Dermis microvascular lymphatic vessel endothelial cell (primary cell): ENCODE measurements at regions not wholly inside any gene's neighbourhood (a gene's known extent, or its start where the extent isn't known, plus 50 kb on each side); places are given as distances from the start of the nearest gene placed in this dataset.
"Not testable (repeated sequence)": the region's sequence is repeated elsewhere in the genome, so short reads cannot be mapped to it uniquely, and the experiment has no call there.

Source experiments
- DNase-seq, 2 donors: peaks; one replicate each; pipeline versions ENCODE4 v3.0.0 to v3.0.0-alpha.2; 2010; ENCODE audit warnings: low read depth in 2 of 2

GRCh38 chrX:131595120-131595519 is 51.2 kb downstream of the OR13H1 start:
- DNase-seq = no peak

DNA sequence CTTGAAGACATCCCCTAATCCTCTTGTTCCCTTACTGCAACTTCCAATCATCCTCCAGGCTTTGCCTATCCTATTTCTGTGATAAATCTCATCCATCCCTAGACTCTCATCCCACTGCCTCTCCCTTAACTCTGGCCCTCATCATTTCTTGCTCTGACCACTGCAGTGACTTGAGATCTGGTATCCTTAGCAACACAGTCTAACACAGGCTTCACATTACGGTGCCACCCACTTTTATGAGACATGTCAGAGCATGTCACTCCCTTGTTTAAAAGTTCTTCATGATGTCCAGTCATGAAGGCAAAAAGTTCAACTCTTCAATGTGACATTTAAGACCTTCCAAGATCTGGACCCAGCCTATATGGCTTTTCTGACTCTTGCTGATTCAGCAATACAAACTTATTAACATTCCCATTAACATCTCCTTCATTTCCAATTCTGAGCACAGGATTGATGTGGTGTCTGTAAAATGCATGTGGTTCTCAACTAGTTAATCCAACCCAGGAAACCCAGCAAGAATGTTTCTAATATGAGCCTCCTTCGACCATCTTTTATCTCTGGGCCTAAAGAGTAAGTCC is 64.0 kb downstream of the OR13H1 start:
- DNase-seq = no peak

DNA sequence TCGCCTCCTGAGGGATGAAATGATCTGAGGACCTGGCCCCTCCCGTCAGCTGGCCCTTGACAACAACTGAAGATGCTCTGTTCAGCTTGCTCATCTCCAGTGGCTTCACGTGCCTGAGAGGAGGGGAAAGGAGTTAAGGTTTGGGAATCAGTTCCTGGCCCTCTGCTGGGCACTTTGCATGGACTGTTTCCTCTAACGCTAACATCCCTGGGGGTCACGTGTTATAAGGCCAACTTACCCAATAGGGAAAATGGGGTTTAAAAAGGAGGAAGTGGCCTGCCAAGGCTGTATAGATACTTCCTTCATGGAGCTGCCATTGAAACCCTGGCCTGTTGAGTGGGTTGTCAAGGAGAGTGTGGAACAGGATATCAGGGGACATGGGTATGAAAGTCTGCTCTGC is 65.6 kb downstream of the OR13H1 start:
- no peak for DNase-seq

DNA sequence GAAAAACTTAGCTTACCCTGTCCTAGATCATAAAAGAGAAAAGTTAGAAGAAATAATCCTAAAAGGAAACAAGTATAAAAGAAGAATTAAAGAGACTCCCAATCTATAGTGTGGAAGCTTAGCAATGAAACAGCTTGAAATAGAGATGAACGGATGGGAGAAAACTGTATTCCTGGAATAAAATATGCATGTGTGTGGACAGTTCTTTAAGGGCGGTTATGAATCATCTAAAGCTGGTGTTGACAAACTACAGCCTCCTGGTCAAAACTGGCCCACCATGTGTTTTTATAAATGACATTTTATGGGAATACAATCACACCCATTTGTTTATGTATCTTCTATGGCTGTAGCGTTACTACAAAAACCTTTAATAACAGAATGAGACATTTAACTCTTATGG is 69.4 kb downstream of the OR13H1 start:
- no peak for DNase-seq

DNA sequence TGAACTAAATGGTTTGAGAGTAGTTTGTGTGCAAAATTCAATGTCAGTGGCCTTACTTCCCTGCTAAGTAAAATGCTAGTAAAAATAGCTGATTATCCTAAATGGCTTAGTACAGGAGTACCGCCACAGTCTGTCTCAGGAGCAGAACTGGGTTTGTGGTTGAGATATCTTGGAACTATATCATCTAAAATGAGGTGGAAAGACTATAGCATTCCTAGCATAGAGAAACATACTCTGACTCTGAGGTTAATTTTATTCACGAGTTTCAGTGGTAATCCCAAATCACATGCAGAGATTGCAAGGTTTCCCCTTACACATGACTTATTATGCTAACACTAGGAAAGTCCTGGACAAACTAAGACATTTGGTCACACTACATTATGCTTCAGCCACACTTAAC is 70.4 kb downstream of the OR13H1 start:
- DNase-seq = no peak

- no peak for DNase-seq
Measured at GRCh38 chrX:131617182-131617581, 73.3 kb downstream of the OR13H1 start.

- no peak for DNase-seq
Measured at GRCh38 chrX:131621650-131622049, 77.8 kb downstream of the OR13H1 start.

DNA sequence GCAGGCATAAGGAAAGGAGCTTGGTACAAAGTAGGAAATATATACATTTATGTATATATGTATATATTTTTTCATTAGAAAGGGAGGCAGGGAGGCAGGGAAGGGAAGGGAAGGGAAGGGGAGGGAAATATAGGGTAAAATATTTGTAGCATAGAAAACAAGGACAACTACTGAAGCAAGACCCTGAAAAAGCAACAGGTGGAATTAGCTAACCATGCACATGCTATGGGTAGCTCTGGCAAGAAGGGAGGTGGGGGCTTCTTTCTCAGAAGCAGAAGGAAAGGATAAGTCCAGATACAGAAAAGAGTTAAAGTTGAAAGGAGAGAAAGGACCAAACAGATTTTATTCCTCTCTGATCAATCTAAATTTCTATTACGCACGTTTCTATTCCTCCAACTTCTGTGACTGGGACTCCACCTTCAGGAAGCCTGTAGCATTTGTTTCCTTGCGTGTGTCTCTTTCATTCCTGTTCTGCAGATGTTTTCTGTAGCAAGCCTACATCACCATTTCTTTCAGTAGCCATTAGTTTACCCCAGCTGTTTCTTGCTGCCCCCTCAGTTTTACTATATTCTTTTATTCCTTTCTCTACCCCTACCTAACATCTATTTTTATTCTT is 82.9 kb downstream of the OR13H1 start:
- DNase-seq = no peak

DNA sequence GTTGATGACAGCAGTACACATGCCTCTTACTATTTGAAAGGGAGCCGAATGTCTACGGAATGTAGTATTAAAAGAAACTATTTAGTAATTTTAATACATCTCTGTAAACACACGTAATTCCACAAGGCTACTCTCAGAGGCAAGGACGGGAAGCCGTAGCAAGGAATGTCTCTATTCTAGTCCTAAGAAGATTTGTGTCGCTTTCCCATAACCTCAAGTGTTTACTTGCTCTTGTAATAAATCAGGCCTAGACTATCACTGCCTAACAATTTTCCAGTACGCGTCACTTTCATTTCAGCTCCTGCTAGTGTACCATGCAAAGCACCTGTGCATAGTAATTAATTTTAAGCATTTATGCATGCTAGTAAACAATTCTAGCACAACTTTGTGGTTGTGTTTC is 86.7 kb downstream of the OR13H1 start:
- DNase-seq = no peak

GRCh38 chrX:131633285-131633917 is 89.5 kb downstream of the OR13H1 start:
- DNase-seq = peak; percentile 38 to 42

DNA sequence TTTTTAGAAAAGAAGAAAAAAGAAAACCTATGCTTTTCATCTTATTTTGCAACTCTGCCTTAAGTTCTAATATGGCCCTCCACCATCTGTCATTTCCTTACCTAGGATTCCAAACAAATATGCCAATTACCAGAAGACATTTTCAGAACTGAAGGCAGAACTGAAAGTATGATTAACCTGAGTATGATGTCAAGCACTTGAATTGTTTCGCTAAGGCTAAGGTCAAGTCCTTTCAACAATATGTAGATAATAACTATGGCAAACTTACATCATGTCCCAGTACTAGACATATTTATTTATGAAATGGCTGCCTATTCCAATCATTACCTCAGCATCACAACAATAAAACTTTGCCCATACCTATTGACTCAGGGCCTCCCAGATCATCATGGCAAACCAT is 91.0 kb downstream of the OR13H1 start:
- DNase-seq = no peak

DNA sequence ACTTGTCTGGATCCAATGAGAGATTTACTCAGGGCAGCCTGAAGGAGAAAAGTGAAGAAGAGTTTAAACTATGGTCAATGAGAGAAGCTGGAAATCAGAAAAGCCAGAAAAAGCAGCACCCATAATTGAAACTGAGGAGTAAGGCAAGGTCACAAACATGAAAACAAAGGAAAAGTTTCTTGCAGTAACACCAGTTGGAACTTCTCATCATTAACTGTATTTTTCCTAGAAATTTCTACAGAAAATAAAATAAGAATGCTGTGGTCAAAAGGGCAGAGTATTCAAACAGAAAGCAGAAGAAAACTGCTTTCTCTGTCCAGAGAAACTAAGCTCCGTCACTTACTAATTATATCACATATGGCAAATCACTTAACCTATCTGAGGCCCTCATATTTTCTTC is 102.2 kb downstream of the OR13H1 start:
- no peak for DNase-seq

DNA sequence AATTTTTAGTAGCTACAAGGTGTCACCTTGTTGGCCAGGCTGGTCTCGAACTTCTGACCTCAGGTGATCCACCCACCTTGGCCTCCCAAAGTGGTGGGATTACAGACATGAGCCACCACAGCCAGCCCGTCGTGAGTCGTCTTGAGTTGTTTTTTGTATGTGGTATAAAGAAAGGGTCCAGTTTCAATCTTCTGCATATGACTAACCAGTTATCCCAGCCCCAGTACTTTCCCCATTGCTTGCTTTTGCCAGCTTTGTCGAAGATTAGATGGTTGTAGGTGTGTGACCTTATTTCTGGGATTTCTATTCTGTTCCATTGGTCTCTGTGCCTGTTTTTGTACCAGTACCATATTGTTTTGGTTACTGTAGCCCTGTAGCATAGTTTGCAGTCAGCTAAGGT is 105.9 kb downstream of the OR13H1 start:
- DNase-seq = no peak

GRCh38 chrX:131650637-131651410 is 107.0 kb downstream of the OR13H1 start:
- no peak for DNase-seq

DNA sequence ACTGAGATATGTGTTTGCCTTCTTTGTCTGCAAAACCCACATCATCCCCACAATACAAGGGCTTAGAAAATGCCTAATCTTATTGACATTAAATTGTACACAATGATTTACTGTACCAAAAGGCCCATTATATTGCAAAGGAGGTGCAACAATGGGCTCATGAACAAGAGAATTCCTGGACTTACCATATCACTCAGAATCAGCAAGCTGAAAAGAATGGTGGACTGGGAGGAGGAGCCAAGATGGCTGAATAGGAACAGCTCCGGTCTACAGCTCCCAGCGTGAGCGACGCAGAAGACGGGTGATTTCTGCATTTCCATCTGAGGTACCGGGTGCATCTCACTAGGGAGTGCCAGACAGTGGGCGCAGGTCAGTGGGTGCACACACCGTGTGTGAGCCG is 119.9 kb downstream of the OR13H1 start:
- not testable (repeated sequence) for DNase-seq

DNA sequence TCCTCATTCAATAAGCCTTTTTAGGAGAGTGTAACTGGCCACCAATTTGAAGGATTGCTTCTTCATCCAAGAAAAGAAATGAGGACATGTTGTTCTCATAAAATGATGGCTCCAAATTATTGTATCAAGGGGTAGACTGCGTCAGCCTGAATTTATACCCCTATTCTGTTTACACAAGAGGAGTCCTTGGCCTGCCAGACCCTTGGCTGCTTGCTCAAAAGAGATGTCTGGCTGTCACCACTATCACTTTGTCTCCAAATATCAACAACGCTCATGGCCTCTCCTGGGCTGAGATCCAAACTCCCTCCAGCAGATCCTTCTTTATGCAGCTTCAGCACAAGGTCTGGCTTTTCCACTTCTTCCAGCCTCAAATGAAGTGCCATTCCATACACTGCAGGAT is 127.9 kb downstream of the OR13H1 start:
- DNase-seq = no peak

GRCh38 chrX:131675596-131676194 is 131.8 kb downstream of the OR13H1 start:
- peak in 1 of 2 donors; percentile 0 for DNase-seq

GRCh38 chrX:131677655-131678628 is 134.1 kb downstream of the OR13H1 start:
- peak in 1 of 2 donors; percentile 16 for DNase-seq

- not testable (repeated sequence) for DNase-seq
Measured at GRCh38 chrX:131682735-131683134, 138.9 kb downstream of the OR13H1 start.

GRCh38 chrX:131693359-131693758 is 149.5 kb downstream of the OR13H1 start:
- DNase-seq = no peak

GRCh38 chrX:131696989-131697388 is 153.1 kb downstream of the OR13H1 start:
- DNase-seq = not testable (repeated sequence)
